Vagina (tissue), 2 donors: ENCODE measurements at regions not wholly inside any gene's neighbourhood (a gene's known extent, or its start where the extent isn't known, plus 50 kb on each side); places are given as distances from the start of the nearest gene placed in this dataset.

Experiments
- CTCF ChIP-seq, 3 experiments: fragments of 450-650 bp in 2 of 3; fragments of 200-600 bp in 1 of 3; sonication (generic) in 1 of 3; IDR thresholded peaks; one replicate each; pipeline ENCODE4 v1.5.1; 2017 to 2019; ENCODE audit warnings: antibody characterized with exemption in 3 of 3, mild to moderate bottlenecking in 2 of 3, moderate library complexity in 2 of 3
- POLR2AphosphoS5 ChIP-seq, 2 donors: sonication (generic); formaldehyde crosslinking; IDR thresholded peaks; one replicate each; pipeline ENCODE4 v1.9.0; 2017; ENCODE audit warnings: antibody characterized with exemption in 2 of 2, mild to moderate bottlenecking in 2 of 2, low read depth in 1 of 2; ENCODE audit not compliant: insufficient read depth in 1 of 2

GRCh38 chr16:54517181-54517580, 230.6 kb upstream of the IRX3 start:
- TF ChIP-seq POLR2AphosphoS5 (IDR thresholded peaks at IDR 0.05; ENCODE audit: insufficient read depth in 1 of 2, low read depth in 1 of 2) (no peak), CTCF (IDR thresholded peaks at IDR 0.05) (no peak)
